Epidermal melanocyte (primary cell): ENCODE measurements at regions not wholly inside any gene's neighbourhood (a gene's known extent, or its start where the extent isn't known, plus 50 kb on each side); places are given as distances from the start of the nearest gene placed in this dataset.
"Not testable (repeated sequence)": the region's sequence is repeated elsewhere in the genome, so short reads cannot be mapped to it uniquely, and the experiment has no call there.

Experiments
- DNase-seq: peaks from one replicate; pipeline ENCODE4 v3.0.0; 2011; ENCODE audit warnings: low spot score; ENCODE audit not compliant: insufficient read length

GRCh38 chr20:40890181-40890580 lies 138.4 kb upstream of the TOP1 start:
- DNase-seq: no peak

- no peak for DNase-seq
Measured at GRCh38 chr20:40890635-40891034, 138.0 kb upstream of the TOP1 start.

- no peak for DNase-seq
Measured at GRCh38 chr20:40891351-40891750, 137.3 kb upstream of the TOP1 start.

- no peak for DNase-seq
Measured at GRCh38 chr20:40892642-40893041, 136.0 kb upstream of the TOP1 start.

GRCh38 chr20:40893610-40894236 lies 134.9 kb upstream of the TOP1 start:
- DNase-seq: no peak

GRCh38 chr20:40894237-40894630 lies 134.4 kb upstream of the TOP1 start:
- DNase-seq: no peak

- no peak for DNase-seq
Measured at GRCh38 chr20:40895182-40895581, 133.4 kb upstream of the TOP1 start.

GRCh38 chr20:40896814-40897700 lies 131.6 kb upstream of the TOP1 start:
- no peak for DNase-seq

GRCh38 chr20:40899344-40899743 lies 129.3 kb upstream of the TOP1 start:
- DNase-seq: no peak

- DNase-seq: no peak
Measured at GRCh38 chr20:40900666-40901215, 127.9 kb upstream of the TOP1 start.

- no peak for DNase-seq
Measured at GRCh38 chr20:40902661-40903060, 126.0 kb upstream of the TOP1 start.

- DNase-seq: no peak
Measured at GRCh38 chr20:40908309-40908708, 120.3 kb upstream of the TOP1 start.

GRCh38 chr20:40909489-40909888 lies 119.1 kb upstream of the TOP1 start:
- DNase-seq: not testable (repeated sequence)

- DNase-seq: not testable (repeated sequence)
Measured at GRCh38 chr20:40910436-40910835, 118.2 kb upstream of the TOP1 start.

GRCh38 chr20:40911152-40911551 lies 117.5 kb upstream of the TOP1 start:
- not testable (repeated sequence) for DNase-seq

- DNase-seq: no peak
Measured at GRCh38 chr20:40913224-40914185, 115.1 kb upstream of the TOP1 start.

GRCh38 chr20:40915756-40916155 lies 112.9 kb upstream of the TOP1 start:
- DNase-seq: no peak

- no peak for DNase-seq
Measured at GRCh38 chr20:40916276-40916675, 112.3 kb upstream of the TOP1 start.

GRCh38 chr20:40920291-40920690 lies 108.3 kb upstream of the TOP1 start:
- DNase-seq: no peak

GRCh38 chr20:40922865-40923264 lies 105.8 kb upstream of the TOP1 start:
- no peak for DNase-seq

GRCh38 chr20:40925829-40926510 lies 102.7 kb upstream of the TOP1 start:
- no peak for DNase-seq
